ENCODE measurements at regions not wholly inside any gene's neighbourhood (a gene's known extent, or its start where the extent isn't known, plus 50 kb on each side); places are given as distances from the start of the nearest gene placed in this dataset.

DNA sequence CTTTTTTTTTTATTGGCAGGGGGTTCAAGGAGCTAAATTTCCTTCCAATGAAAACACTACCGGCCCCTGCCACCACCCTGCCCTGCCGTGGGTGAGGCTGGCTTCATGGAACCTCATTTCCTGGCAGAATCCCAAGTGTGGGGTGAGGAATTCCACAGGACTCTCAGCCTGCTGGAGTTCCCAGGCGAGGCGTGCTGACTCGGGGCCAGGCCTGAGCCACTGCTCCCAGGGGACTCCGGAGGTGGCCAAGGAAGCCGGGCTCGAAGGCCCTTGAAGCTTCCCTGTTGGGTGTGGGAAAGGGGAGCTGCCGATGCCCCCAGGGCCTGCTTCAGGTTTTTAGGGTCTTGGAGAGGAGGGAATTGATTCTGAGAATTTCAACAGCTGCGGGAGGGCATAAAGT, 95.3 kb upstream of the ACTRT2 start:
- H3K27ac Mint-ChIP-seq (ENCODE audit: unreplicated experiment) = no peak overlapping the region
- H3K27me3 Mint-ChIP-seq (ENCODE audit: low read depth) = no peaks in the 10 kb centered on the region
- DNase-seq (ENCODE audit: low read depth, low spot score) = no peak
- H3K9me3 Mint-ChIP-seq = peaks cover 7% of the 10 kb centered on the region
- no peaks in the 10 kb centered on the region for H3K4me1 Mint-ChIP-seq
- TF ChIP-seq, protein P1, sequence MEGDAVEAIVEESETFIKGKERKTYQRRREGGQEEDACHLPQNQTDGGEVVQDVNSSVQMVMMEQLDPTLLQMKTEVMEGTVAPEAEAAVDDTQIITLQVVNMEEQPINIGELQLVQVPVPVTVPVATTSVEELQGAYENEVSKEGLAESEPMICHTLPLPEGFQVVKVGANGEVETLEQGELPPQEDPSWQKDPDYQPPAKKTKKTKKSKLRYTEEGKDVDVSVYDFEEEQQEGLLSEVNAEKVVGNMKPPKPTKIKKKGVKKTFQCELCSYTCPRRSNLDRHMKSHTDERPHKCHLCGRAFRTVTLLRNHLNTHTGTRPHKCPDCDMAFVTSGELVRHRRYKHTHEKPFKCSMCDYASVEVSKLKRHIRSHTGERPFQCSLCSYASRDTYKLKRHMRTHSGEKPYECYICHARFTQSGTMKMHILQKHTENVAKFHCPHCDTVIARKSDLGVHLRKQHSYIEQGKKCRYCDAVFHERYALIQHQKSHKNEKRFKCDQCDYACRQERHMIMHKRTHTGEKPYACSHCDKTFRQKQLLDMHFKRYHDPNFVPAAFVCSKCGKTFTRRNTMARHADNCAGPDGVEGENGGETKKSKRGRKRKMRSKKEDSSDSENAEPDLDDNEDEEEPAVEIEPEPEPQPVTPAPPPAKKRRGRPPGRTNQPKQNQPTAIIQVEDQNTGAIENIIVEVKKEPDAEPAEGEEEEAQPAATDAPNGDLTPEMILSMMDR (conservative IDR thresholded peaks at IDR 0.05) = no peak
- no peak overlapping the region for H3K4me3 Mint-ChIP-seq
- peaks cover 8% of the 10 kb centered on the region for H3K36me3 Mint-ChIP-seq (ENCODE audit: low read depth)

DNA sequence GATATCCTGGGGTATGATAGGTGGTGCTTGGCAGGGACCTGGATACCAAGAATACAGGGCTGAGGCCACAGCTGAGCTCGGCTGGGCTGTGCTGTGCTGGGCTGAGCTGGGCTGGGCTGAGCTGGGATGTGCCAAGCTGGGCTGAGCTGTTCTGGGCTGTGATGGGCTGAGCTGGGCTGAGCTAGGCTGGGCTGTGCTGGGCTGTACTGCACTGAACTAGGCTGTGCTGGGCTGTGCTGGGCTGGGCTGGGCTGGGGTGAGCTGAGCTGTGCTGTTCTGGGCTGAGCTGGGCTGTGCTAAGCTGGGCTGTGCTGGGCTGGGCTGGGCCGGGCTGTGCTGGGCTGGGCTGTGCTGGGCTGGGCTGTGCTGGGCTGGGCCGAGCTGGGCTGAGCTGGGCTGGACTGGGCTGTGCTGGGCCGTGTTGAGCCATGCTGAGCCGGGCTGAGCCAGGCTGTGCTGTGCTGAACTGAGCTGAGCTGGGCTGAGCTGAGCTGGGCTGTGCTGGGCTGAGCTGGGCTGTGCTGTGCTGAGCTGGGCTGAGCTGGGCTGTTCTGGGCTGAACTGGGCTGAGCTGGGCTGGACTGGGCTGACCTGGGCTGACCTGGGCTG, 94.7 kb upstream of the ACTRT2 start:
- Mint-ChIP-seq H3K4me3 (no peak overlapping the region), H3K4me1 (no peaks in the 10 kb centered on the region), H3K9me3 (peaks cover 7% of the 10 kb centered on the region)

DNA sequence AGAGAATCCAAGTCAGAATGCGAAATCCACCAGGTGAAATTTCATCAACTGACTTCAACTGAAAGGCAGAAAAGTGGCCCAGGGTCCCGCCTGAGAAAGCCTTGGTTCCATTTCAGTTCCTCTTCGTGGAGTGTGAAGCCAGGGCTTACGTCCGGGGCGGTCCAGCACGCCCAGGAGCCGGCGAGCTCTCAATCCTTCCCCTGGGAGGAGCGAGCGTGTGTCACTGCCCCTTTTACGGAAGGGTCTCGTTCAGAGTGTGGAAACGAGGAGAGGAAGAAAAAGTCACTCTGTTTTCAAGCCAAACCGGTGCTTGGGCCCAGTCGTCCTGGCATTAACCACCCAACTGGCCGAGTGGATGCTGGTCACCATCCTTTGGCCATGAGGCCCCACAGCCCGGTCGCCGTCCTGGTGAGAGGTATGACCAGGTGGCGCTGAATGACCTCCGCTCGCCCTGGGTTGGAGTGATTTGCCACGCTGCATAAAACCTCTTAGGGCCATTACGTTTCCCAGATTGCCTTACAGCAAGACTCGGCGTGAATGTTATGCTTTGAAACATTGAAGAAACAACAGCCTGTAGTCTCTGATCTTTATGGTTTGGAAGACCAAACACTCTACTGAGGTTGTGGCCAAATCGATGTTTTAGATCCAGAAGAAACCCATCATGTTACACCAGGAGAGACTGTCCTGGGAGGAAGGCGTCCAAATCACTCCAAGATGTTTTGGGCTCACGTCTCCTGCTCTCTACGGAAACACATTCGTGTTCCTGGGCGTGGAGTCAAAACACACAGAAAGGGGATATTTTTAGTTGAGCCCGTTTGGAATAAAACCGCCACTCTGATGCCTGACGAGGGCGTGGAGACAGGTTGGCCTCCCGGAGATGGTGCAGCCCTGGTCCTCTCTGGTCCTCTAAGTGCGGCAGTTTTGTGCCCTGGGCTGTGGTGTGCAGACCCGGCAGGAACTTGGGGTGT, 93.6 kb upstream of the ACTRT2 start:
- no peak for DNase-seq (ENCODE audit: low read depth, low spot score)
- no peak overlapping the region for H3K27ac Mint-ChIP-seq (ENCODE audit: unreplicated experiment)
- H3K27me3 Mint-ChIP-seq (ENCODE audit: low read depth) = no peaks in the 10 kb centered on the region
- H3K36me3 Mint-ChIP-seq (ENCODE audit: low read depth) = peaks cover 8% of the 10 kb centered on the region
- TF ChIP-seq, protein P1 (conservative IDR thresholded peaks at IDR 0.05) = no peak
- no peaks in the 10 kb centered on the region for H3K4me1 Mint-ChIP-seq
- H3K4me3 Mint-ChIP-seq = no peak overlapping the region
- peaks cover 11% of the 10 kb centered on the region for H3K9me3 Mint-ChIP-seq

More for the DNA sequence above, 94.7 kb upstream of the ACTRT2 start:
- Mint-ChIP-seq H3K36me3 (ENCODE audit: low read depth) (peaks cover 8% of the 10 kb centered on the region), H3K27ac (ENCODE audit: unreplicated experiment) (no peak overlapping the region), H3K27me3 (ENCODE audit: low read depth) (no peaks in the 10 kb centered on the region)
- TF ChIP-seq, protein P1 (conservative IDR thresholded peaks at IDR 0.05) = no peak
- DNase-seq (ENCODE audit: low read depth, low spot score) = no peak

DNA sequence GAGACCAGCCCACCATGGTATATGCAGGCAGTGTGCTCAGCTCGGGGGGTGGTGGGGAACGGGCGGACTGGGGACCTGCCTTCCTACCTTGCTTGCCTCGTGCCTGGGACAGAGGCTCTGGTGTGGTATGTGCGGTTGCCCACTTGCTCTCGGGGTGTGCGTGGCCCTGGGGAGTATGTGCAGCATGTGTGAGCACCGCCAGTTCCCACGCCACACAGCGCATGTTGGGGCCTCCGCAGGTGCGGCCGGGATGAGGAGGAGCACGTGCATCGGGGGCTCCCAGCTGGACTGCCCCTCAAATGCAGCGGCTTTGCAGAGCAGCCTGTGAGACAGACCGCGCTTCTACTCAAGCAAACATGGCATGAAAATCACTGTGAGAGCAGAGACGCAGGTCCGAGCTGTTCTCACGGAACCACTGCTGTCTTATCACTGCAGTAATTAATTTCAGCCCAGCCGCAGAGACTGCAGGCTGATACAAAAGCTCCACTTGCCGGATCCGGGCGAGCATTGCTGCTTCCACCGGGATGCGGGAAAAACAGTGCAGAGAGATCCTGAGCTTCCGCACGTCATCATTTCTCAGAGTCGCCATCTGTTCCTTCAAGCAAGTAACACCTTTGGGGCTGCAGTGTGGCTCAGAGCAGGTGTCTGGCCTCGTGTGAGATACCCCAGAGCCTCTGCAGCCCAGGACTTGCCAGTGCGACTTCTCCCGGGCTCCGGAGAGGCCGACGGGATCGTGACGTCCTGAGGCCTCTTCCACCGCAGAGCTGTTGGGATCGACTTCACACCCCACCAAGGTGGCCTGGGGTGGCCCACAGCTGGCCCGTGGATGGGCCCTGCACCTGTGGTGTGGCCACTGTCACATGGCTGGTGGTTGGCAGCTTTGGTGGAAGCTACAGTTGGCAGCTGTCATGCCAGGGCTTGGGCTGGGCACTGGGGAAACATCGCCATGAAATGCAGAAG, 92.6 kb upstream of the ACTRT2 start:
- Mint-ChIP-seq H3K36me3 (ENCODE audit: low read depth) (peaks cover 8% of the 10 kb centered on the region), H3K27me3 (ENCODE audit: low read depth) (no peaks in the 10 kb centered on the region), H3K4me3 (no peak overlapping the region), H3K9me3 (peaks cover 11% of the 10 kb centered on the region), H3K4me1 (no peaks in the 10 kb centered on the region), H3K27ac (ENCODE audit: unreplicated experiment) (no peak overlapping the region)
- TF ChIP-seq, protein P1 (conservative IDR thresholded peaks at IDR 0.05) = no peak
- DNase-seq (ENCODE audit: low read depth, low spot score) = no peak

DNA sequence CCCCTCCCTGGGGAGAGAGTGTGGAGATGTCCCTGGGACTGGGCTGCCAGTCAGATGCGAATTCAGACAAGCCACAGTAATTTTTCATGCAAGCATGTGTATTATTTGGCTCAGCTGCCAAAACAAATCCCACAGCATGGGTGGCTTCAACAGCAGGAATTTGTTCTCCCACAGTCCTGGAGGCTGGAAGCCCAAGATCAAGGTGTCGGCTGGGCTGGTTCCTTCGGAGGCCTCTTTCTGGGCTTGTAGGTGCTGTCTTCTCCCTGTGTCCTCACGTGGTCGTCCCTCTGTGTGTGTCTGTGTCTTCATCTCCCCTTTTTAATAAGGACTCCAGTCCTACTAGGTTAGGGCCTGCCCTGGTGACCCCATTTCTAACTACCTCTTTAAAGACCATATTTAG, 91.9 kb upstream of the ACTRT2 start:
- TF ChIP-seq, protein P1 (conservative IDR thresholded peaks at IDR 0.05) = no peak
- Mint-ChIP-seq H3K4me1 (no peaks in the 10 kb centered on the region), H3K27ac (ENCODE audit: unreplicated experiment) (no peak overlapping the region), H3K27me3 (ENCODE audit: low read depth) (no peaks in the 10 kb centered on the region), H3K4me3 (no peak overlapping the region), H3K36me3 (ENCODE audit: low read depth) (peaks cover 8% of the 10 kb centered on the region), H3K9me3 (peaks cover 11% of the 10 kb centered on the region)
- DNase-seq (ENCODE audit: low read depth, low spot score) = no peak
